Astrocyte of the spinal cord (primary cell): ENCODE measurements at regions not wholly inside any gene's neighbourhood (a gene's known extent, or its start where the extent isn't known, plus 50 kb on each side); places are given as distances from the start of the nearest gene placed in this dataset.
"Not testable (repeated sequence)": the region's sequence is repeated elsewhere in the genome, so short reads cannot be mapped to it uniquely, and the experiment has no call there.

Source experiments
- DNase-seq: peaks from one replicate; pipeline ENCODE4 v3.0.0; 2011; ENCODE audit warnings: low read depth, low spot score
- H3K4me3 ChIP-seq: 2 replicates; pipeline ENCODE4 v1.5.1; 2011; ENCODE audit warnings: low read depth, mild to moderate bottlenecking, low read length, moderate library complexity
- in situ Hi-C: cut with HindIII; loops from 2 replicates; pipeline ENCODE4 v1.10.0; 2017; ENCODE audit warnings: low sequenced_read_pairs
- TF ChIP-seq, protein P1 (sequence below): IDR thresholded peaks from 2 replicates; pipeline ENCODE4 v1.5.1; 2012; ENCODE audit warnings: low read depth, mild to moderate bottlenecking, low read length, inconsistent platforms

GRCh38 chrX:63198693-63199092, 152.4 kb downstream of the SPIN4 start:
- DNase-seq, H3K4me3 ChIP-seq, in situ Hi-C loops: not testable (repeated sequence)

DNA sequence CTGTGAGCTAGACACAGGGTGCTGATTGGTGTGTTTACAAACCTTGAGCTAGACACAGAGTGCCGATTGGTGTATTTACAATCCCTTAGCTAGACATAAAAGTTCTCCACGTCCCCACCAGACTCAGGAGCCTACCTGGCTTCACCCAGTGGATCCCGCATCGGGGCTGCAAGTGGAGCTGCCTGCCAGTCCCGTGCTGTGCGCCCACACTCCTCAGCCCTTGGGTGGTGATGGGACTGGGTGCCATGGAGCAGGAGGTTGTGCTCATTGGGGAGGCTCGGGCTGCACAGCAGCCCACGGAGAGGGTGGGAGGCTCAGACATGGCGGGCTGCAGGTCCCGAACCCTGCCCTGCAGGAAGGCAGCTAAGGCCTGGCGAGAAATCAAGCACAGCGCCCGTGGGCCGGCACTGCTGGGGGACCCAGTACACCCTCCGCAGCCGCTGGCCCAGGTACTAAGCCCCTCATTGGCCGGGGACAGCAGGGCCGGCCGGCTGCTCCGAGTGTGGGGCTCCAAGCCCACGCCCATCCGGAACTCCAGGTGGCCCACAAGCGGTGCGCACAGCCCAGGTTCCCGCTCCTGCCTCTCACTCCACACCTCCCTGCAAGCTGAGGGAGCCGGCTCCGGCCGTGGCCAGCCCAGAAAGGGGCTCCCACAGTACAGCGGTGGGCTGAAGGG, 158.6 kb downstream of the SPIN4 start:
- DNase-seq, in situ Hi-C loops: not testable (repeated sequence)

DNA sequence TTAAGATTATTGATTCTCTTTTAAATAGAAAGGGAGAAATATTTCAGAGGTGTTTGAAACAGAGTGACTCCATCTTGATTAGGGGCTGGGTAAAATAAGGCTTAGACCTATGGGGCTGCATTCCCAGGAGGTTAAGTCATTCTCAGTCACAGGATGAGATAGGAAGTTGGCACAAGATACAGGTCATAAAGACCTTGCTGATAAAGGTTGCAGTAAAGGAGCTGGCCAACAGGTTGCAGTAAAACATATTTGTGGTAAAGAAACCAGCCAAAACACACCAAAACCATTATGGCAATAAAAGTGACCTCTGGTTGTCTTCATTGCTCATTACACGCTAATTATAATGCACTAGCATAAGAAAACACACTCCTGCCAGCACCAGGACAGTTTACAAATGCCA, 165.0 kb downstream of the SPIN4 start:
- TF ChIP-seq, protein P1, sequence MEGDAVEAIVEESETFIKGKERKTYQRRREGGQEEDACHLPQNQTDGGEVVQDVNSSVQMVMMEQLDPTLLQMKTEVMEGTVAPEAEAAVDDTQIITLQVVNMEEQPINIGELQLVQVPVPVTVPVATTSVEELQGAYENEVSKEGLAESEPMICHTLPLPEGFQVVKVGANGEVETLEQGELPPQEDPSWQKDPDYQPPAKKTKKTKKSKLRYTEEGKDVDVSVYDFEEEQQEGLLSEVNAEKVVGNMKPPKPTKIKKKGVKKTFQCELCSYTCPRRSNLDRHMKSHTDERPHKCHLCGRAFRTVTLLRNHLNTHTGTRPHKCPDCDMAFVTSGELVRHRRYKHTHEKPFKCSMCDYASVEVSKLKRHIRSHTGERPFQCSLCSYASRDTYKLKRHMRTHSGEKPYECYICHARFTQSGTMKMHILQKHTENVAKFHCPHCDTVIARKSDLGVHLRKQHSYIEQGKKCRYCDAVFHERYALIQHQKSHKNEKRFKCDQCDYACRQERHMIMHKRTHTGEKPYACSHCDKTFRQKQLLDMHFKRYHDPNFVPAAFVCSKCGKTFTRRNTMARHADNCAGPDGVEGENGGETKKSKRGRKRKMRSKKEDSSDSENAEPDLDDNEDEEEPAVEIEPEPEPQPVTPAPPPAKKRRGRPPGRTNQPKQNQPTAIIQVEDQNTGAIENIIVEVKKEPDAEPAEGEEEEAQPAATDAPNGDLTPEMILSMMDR = no peak
- in situ Hi-C loops = no loop called here
- DNase-seq = no peak
- no peak overlapping the region for H3K4me3 ChIP-seq

More for the DNA sequence above, 158.6 kb downstream of the SPIN4 start:
- H3K4me3 ChIP-seq = not testable (repeated sequence)

DNA sequence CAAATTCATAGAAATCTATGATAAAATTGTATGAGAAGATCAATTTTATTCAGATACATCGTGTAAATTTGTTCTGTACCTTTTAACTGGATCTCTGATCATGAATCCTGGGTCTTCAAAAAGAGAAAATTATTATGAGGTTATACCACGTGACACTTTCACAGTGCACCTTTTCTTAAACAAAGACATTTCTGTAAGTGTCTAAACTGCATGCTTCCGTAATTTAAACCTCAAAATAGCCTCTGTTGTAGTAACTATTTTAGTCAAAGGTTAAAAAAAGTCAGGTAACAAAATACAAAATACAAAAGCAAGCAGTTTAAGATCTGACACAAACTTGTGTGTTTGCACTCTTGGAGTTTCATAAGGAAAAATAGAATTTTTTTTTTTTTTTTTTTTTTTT, 171.3 kb downstream of the SPIN4 start:
- in situ Hi-C loops, H3K4me3 ChIP-seq, DNase-seq: not testable (repeated sequence)

- DNase-seq, H3K4me3 ChIP-seq, in situ Hi-C loops: not testable (repeated sequence)
Observed at GRCh38 chrX:63176578-63176977, 174.6 kb downstream of the SPIN4 start.

DNA sequence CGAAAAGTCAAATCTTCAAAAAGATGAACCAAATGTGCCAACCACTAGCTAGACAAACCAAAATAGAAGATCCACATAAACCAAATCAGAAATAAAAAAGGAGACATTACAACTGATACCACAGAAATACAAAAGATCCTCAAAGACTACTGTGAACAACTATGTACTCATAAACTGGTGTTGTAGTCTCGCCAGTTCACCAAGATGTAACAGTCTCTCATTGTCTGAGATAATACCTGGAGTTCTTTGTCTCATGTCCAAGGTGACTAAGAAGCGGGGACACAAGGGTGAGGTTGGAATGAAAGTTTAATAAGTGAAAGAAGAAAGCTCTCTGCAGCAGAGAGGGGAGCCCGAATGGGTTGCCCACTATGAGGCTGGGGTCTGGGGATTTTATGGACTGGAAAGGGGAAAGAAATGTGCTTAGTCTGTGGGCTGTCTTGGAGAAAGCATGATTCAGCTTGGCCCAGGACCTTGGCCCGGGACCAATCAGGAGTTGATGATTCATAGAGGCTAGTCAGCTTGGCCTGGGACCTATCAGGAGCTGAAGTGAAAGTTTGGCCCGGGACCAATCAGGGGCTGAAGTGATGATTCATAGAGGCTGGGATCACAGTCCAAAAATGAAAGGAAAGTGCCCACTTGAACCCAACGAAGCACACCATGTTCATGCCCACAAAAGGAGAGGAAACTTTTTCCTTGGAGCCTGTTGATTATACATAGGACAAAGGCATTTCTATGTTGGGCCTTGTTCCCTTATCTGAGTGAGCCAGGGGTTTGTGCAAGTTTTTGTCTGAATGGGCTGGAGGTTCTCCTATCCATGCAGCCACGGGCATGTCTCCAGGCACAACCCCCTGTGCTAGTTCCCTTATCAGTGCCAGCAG, 177.1 kb downstream of the SPIN4 start:
- in situ Hi-C loops, H3K4me3 ChIP-seq, DNase-seq: not testable (repeated sequence)

DNA sequence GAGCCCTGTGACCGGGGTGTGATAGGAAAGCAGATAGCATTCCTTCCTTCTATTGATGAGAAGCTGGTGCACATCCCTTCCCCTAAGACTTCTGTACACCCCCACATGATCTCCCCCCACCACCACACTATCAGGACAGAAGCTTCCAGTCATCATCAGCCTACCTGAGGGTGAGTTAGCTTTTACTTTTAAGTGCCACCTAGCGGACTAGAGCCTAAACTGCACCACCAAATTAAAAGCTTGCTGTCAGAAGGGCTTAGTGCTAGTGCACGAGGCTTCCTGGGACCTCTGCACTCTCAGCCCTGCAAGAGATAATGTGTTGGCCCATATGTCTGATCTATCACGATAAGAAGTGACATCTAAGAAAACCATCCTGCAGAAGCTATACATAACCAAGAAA, 181.7 kb downstream of the SPIN4 start:
- DNase-seq, in situ Hi-C loops, H3K4me3 ChIP-seq: not testable (repeated sequence)

- DNase-seq = not testable (repeated sequence)
Observed at GRCh38 chrX:63168949-63169348, 182.2 kb downstream of the SPIN4 start.

GRCh38 chrX:63167002-63167401, 184.1 kb downstream of the SPIN4 start:
- H3K4me3 ChIP-seq, DNase-seq, in situ Hi-C loops: not testable (repeated sequence)

More at GRCh38 chrX:63168949-63169348, 182.2 kb downstream of the SPIN4 start:
- H3K4me3 ChIP-seq, in situ Hi-C loops: not testable (repeated sequence)

GRCh38 chrX:63160994-63161393, 190.1 kb downstream of the SPIN4 start:
- not testable (repeated sequence) for DNase-seq

DNA sequence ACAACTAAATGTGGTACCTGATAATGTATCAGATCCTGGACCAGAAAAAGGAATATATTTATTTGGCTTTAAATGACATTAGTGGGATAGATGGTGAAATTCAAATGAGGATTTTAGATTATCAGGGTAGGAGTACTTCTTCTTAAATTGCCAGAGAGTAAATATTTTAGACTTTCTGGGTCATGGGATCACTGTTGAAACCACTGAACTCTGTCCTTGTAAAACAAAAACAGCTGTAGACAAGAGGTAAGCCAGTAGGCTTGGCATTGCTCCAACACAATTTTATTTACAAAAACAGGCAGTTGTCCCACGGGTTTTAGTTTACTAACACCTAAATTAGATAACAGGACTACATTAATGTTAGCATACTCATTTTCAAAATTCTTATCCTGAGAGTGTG, 190.8 kb downstream of the SPIN4 start:
- H3K4me3 ChIP-seq, DNase-seq, in situ Hi-C loops: not testable (repeated sequence)

More at GRCh38 chrX:63160994-63161393, 190.1 kb downstream of the SPIN4 start:
- in situ Hi-C loops, H3K4me3 ChIP-seq: not testable (repeated sequence)

DNA sequence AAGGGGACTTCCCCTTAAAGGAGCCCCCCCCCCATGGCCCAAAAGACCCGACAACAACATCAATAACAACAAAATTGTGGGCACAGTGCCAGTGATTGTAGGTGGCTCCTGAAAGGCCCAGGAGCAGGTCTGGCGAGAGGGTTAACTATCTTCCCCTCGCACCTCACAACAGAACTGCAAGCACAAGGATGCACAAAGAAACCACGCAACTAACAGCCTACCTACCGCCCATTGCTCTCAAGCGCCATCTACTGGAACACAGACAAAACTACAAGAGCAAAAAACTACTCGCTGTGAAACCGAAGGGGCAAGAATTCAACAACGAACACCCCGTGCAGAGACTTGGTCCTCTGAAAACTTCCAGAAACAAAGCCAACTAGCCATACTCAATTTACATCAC, 205.6 kb downstream of the SPIN4 start:
- DNase-seq, in situ Hi-C loops, H3K4me3 ChIP-seq: not testable (repeated sequence)

DNA sequence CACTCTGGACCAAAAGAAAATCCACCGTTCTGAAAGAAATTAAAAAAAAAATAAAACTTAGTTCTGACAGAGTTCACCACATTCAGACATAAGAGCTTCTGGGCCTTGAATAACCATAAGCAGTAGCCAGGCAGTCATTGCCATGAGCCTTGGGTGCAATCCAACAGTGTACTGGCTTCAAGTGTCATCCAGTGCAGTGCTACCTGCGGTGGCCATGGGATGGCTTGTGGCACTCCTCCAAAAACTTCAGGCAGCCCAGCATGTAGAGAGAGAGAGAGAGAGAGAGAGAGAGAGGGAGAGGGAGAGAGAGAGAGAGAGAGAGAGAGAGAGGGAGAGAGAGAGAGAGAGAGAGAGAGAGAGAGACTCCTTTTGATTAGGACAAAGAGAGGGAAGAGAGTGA, 208.5 kb downstream of the SPIN4 start:
- H3K4me3 ChIP-seq, in situ Hi-C loops, DNase-seq: not testable (repeated sequence)

DNA sequence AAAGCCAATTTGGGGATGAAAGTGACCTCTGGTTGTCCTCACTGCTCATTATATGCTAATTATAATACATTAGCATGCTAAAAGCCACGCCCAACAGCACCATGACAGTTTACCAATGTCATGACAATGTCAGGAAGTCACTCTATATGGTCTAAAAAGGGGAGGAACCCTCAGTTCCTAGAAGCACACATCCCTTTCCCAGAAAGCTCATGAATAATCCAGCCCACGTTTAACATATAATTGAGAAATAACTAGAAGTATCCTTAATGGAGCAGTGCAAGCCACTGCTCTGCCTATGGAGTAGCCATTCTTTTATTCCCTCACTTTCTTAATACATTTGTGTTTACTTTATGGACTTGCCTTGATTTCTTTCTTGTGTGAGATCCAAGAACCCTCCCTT, 215.3 kb downstream of the SPIN4 start:
- DNase-seq, in situ Hi-C loops: not testable (repeated sequence)

More for the DNA sequence above, 215.3 kb downstream of the SPIN4 start:
- H3K4me3 ChIP-seq = not testable (repeated sequence)
